Neural cell (in vitro differentiated cells): ENCODE measurements at regions not wholly inside any gene's neighbourhood (a gene's known extent, or its start where the extent isn't known, plus 50 kb on each side); places are given as distances from the start of the nearest gene placed in this dataset.

Experiments
- H2AFZ ChIP-seq: fragments of 200-600, 300-800 bp; sonication (generic), shearing (Covaris generic); 2 replicates; pipeline ENCODE4 v1.6.0; 2014; ENCODE audit warnings: low read depth, mild to moderate bottlenecking, antibody characterized with exemption, low read length, moderate library complexity
- H3F3A ChIP-seq: fragments of 200-600 bp; shearing (Covaris generic); 2 replicates; pipeline ENCODE4 v1.6.1; 2016; ENCODE audit warnings: mild to moderate bottlenecking, moderate library complexity, mixed read lengths, antibody characterized with exemption, low read length; ENCODE audit not compliant: insufficient read depth, poor library complexity, severe bottlenecking
- H3K27ac ChIP-seq: fragments of 200-600, 300-800 bp; sonication (generic), shearing (Covaris generic); 2 replicates; pipeline ENCODE4 v1.5.1; 2014; ENCODE audit warnings: mild to moderate bottlenecking, low read length, moderate library complexity
- H3K27me3 ChIP-seq: fragments of 300-800, 200-600 bp; sonication (generic), shearing (Covaris generic); 2 replicates; pipeline ENCODE4 v1.6.0; 2014; ENCODE audit warnings: mild to moderate bottlenecking, low read depth, low read length, moderate library complexity; ENCODE audit not compliant: insufficient read depth
- H3K36me3 ChIP-seq: fragments of 300-800, 200-600 bp; sonication (generic), shearing (Covaris generic); 2 replicates; pipeline ENCODE4 v1.5.1; 2014; ENCODE audit warnings: mild to moderate bottlenecking, antibody characterized with exemption, low read length, moderate library complexity; ENCODE audit not compliant: insufficient read depth
- H3K4me2 ChIP-seq: fragments of 300-800, 200-600 bp; sonication (generic), shearing (Covaris generic); 2 replicates; pipeline ENCODE4 v1.6.0; 2014; ENCODE audit warnings: mild to moderate bottlenecking, low read length
- H3K4me3 ChIP-seq: fragments of 300-800, 200-600 bp; sonication (generic), shearing (Covaris generic); 2 replicates; pipeline ENCODE4 v1.5.1; 2014; ENCODE audit warnings: mild to moderate bottlenecking, low read length, moderate library complexity
- H3K79me2 ChIP-seq: fragments of 200-600 bp; shearing (Covaris generic); replicated peaks from 2 replicates; pipeline ENCODE4 v1.6.0; 2014; ENCODE audit warnings: mild to moderate bottlenecking, low read length, moderate library complexity; ENCODE audit not compliant: insufficient read depth
- H3K9ac ChIP-seq: fragments of 300-800, 200-600 bp; sonication (generic), shearing (Covaris generic); 2 replicates; pipeline ENCODE4 v1.6.1; 2016; ENCODE audit warnings: mild to moderate bottlenecking, low read length, mixed read lengths
- H3K9me2 ChIP-seq: fragments of 200-600 bp; shearing (Covaris generic); 2 replicates; pipeline ENCODE4 v1.6.1; 2016; ENCODE audit warnings: mild to moderate bottlenecking, low read length, mixed read lengths; ENCODE audit not compliant: insufficient read depth
- H3K9me3 ChIP-seq: fragments of 200-600, 300-800 bp; sonication (generic), shearing (Covaris generic); 2 replicates; pipeline ENCODE4 v1.6.1; 2016; ENCODE audit warnings: mild to moderate bottlenecking, mixed run types, low read length, moderate library complexity, mixed read lengths
- H4K20me1 ChIP-seq: fragments of 200-600 bp; shearing (Covaris generic); 2 replicates; pipeline ENCODE4 v1.6.1; 2016; ENCODE audit warnings: mild to moderate bottlenecking, mixed run types; ENCODE audit not compliant: insufficient read depth
- EP300 ChIP-seq: fragments of 450-650 bp; conservative IDR thresholded peaks from 2 replicates; pipeline ENCODE4 v1.6.1; 2014; ENCODE audit warnings: antibody characterized with exemption, mild to moderate bottlenecking, moderate library complexity; ENCODE audit not compliant: poor library complexity, severe bottlenecking
- EZH2 ChIP-seq: fragments of 200-600, 300-800 bp; shearing (Covaris generic), sonication (generic); IDR thresholded peaks from 2 replicates; pipeline ENCODE4 v1.6.1; 2014; ENCODE audit warnings: antibody characterized with exemption, low read length, borderline replicate concordance, mild to moderate bottlenecking; ENCODE audit not compliant: insufficient read depth, poor library complexity, severe bottlenecking
- MXI1 ChIP-seq: fragments of 450-650 bp; conservative IDR thresholded peaks from 2 replicates; pipeline ENCODE4 v1.6.1; 2014; ENCODE audit warnings: antibody characterized with exemption, mild to moderate bottlenecking; ENCODE audit not compliant: poor library complexity, severe bottlenecking
- POLR2AphosphoS5 ChIP-seq: IDR thresholded peaks from 2 replicates; pipeline ENCODE4 v1.6.1; 2012
- RAD21 ChIP-seq: fragments of 450-650 bp; conservative IDR thresholded peaks from 2 replicates; pipeline ENCODE4 v1.6.1; 2014; ENCODE audit warnings: antibody characterized with exemption, mild to moderate bottlenecking, moderate library complexity
- REST ChIP-seq: IDR thresholded peaks from 2 replicates; pipeline ENCODE4 v1.6.1; 2012; ENCODE audit warnings: borderline replicate concordance
- SMC3 ChIP-seq: fragments of 450-650 bp; conservative IDR thresholded peaks from 2 replicates; pipeline ENCODE4 v1.6.1; 2014; ENCODE audit warnings: antibody characterized with exemption, mild to moderate bottlenecking, moderate library complexity; ENCODE audit not compliant: poor library complexity
- TAF1 ChIP-seq: IDR thresholded peaks from 2 replicates; pipeline ENCODE4 v1.6.1; 2012; ENCODE audit warnings: low read depth
- TF ChIP-seq, protein P1 (sequence below): fragments of 450-650 bp; IDR thresholded peaks from 2 replicates; pipeline ENCODE4 v1.5.1; 2014; ENCODE audit warnings: antibody characterized with exemption, mild to moderate bottlenecking, moderate library complexity; ENCODE audit not compliant: poor library complexity, severe bottlenecking

- Histone ChIP-seq H3K79me2 (no peaks in the 10 kb centered on the region), H3F3A (no peaks in the 10 kb centered on the region), H4K20me1 (no peaks in the 10 kb centered on the region), H3K9ac (no peak overlapping the region), H3K9me2 (no peaks in the 10 kb centered on the region), H3K4me2 (no peak overlapping the region), H3K27ac (no peak overlapping the region), H3K4me3 (no peak overlapping the region), H3K36me3 (no peaks in the 10 kb centered on the region), H3K9me3 (no peaks in the 10 kb centered on the region), H3K27me3 (peaks cover 2% of the 10 kb centered on the region), H2AFZ (no peak overlapping the region)
- TF ChIP-seq SMC3 (no peak), MXI1 (no peak), TAF1 (no peak), EZH2 (no peak), RAD21 (no peak), POLR2AphosphoS5 (no peak), REST (no peak), EP300 (no peak)
- TF ChIP-seq, protein P1, sequence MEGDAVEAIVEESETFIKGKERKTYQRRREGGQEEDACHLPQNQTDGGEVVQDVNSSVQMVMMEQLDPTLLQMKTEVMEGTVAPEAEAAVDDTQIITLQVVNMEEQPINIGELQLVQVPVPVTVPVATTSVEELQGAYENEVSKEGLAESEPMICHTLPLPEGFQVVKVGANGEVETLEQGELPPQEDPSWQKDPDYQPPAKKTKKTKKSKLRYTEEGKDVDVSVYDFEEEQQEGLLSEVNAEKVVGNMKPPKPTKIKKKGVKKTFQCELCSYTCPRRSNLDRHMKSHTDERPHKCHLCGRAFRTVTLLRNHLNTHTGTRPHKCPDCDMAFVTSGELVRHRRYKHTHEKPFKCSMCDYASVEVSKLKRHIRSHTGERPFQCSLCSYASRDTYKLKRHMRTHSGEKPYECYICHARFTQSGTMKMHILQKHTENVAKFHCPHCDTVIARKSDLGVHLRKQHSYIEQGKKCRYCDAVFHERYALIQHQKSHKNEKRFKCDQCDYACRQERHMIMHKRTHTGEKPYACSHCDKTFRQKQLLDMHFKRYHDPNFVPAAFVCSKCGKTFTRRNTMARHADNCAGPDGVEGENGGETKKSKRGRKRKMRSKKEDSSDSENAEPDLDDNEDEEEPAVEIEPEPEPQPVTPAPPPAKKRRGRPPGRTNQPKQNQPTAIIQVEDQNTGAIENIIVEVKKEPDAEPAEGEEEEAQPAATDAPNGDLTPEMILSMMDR: no peak
Observed at GRCh38 chr22:46089426-46090035, 60.8 kb upstream of the PPARA start.

- Histone ChIP-seq H3K9me3 (no peaks in the 10 kb centered on the region), H3K27me3 (peaks cover 2% of the 10 kb centered on the region), H3K4me3 (no peak overlapping the region), H3K9ac (no peak overlapping the region), H3K9me2 (no peaks in the 10 kb centered on the region), H3K79me2 (no peaks in the 10 kb centered on the region), H3K4me2 (no peak overlapping the region), H3K27ac (no peak overlapping the region), H3F3A (no peaks in the 10 kb centered on the region), H3K36me3 (no peaks in the 10 kb centered on the region), H4K20me1 (no peaks in the 10 kb centered on the region), H2AFZ (no peak overlapping the region)
- no peak for TF ChIP-seq TAF1
- TF ChIP-seq MXI1: no peak
- no peak for TF ChIP-seq EP300
- no peak for TF ChIP-seq RAD21
- no peak for TF ChIP-seq REST
- no peak for TF ChIP-seq SMC3
- TF ChIP-seq EZH2: no peak
- TF ChIP-seq, protein P1: no peak
- TF ChIP-seq POLR2AphosphoS5: no peak
Observed at GRCh38 chr22:46090036-46090591, 60.2 kb upstream of the PPARA start.
